HepG2 (cell line): ENCODE measurements at regions not wholly inside any gene's neighbourhood (a gene's known extent, or its start where the extent isn't known, plus 50 kb on each side); places are given as distances from the start of the nearest gene placed in this dataset.

Experiments used
- ATAC-seq: fragments of 200-7000 bp; cut with Tn5 transposase; 3 replicates; pipeline ENCODE4 v1.9.1; 2020; ENCODE audit warnings: mild to moderate bottlenecking, moderate library complexity
- BruUV-seq: library from RNA; stranded (reverse); fragments of 400-500 nt; replicated peaks from 2 replicates; lab custom pipeline; 2021; lab: Mats Ljungman, UMichigan
- CTCF ChIA-PET: fragments of 300-600 bp; formaldehyde crosslinking; extraction: SDS; loops from one replicate; lab custom pipeline; 2021; ENCODE audit warnings: low total read pairs, inconsistent platforms, low intra/inter-chr PET ratio; lab: Yijun Ruan, JAX
- POLR2A ChIA-PET: fragments of 350-600 bp; sonication (Branson Sonifier 250); formaldehyde crosslinking; loops from one replicate; lab custom pipeline; 2020; ENCODE audit warnings: antibody characterized with exemption, inconsistent platforms; lab: Yijun Ruan, JAX
- DNase-seq: peaks from one replicate; pipeline ENCODE4 v3.0.0-alpha.2; 2015; ENCODE audit warnings: low spot score
- FAIRE-seq: peaks from 3 replicates; lab custom pipeline; 2011; peaks lifted over from hg19 to GRCh38; lab: Jason Lieb, UNC
- H2AFZ ChIP-seq: one replicate; pipeline ENCODE4 v1.6.1; 2011; ENCODE audit warnings: low read length, inconsistent platforms
- H3K27ac ChIP-seq: fragments of 300-600 bp; 3 replicates; pipeline ENCODE4 v1.8.0; 2011; ENCODE audit warnings: mixed run types, mild to moderate bottlenecking, mixed read lengths, low read length, inconsistent platforms; ENCODE audit not compliant: insufficient read depth; ENCODE audit errors: extremely low read length
- H3K27me3 ChIP-seq, 2 experiments: fragments of 200-600 bp in 1 of 2; 2 replicates in 1 of 2; 3 replicates in 1 of 2; pipeline versions ENCODE4 v1.6.0 to v1.8.0; 2011; ENCODE audit warnings: low read length in 2 of 2, mild to moderate bottlenecking in 2 of 2, moderate library complexity in 2 of 2, inconsistent platforms in 1 of 2; ENCODE audit not compliant: insufficient read depth in 2 of 2, control insufficient read depth in 1 of 2
- H3K36me3 ChIP-seq, 2 experiments: fragments of 200-600 bp in 1 of 2; replicated peaks in 1 of 2; 2 replicates in 1 of 2; 3 replicates in 1 of 2; pipeline versions ENCODE4 v1.5.1 to v1.8.0; 2011; ENCODE audit warnings: low read length in 2 of 2, inconsistent platforms in 1 of 2; ENCODE audit not compliant: insufficient read depth in 2 of 2, control insufficient read depth in 1 of 2
- H3K4me1 ChIP-seq: 2 replicates; pipeline ENCODE4 v1.5.1; 2012; ENCODE audit warnings: low read length, inconsistent platforms; ENCODE audit not compliant: insufficient read depth
- H3K4me2 ChIP-seq: 2 replicates; pipeline ENCODE4 v1.6.0; 2011; ENCODE audit warnings: low read depth, low read length, inconsistent platforms
- H3K4me3 ChIP-seq, 3 experiments: fragments of 200-600 bp in 1 of 3; sonication (generic), shearing (Covaris generic) in 1 of 3; replicated peaks in 1 of 3; 2 replicates each; pipeline ENCODE4 v1.5.1; 2011 to 2016; ENCODE audit warnings: low read length in 3 of 3, inconsistent platforms in 2 of 3, low read depth in 2 of 3, mild to moderate bottlenecking in 2 of 3, control low read depth in 1 of 3, mixed read lengths in 1 of 3; ENCODE audit not compliant: insufficient read depth in 1 of 3
- H3K79me2 ChIP-seq: one replicate; pipeline ENCODE4 v1.6.1; 2011; ENCODE audit warnings: low read length, inconsistent platforms; ENCODE audit not compliant: insufficient read depth
- H3K9ac ChIP-seq: 2 replicates; pipeline ENCODE4 v1.6.0; 2011; ENCODE audit warnings: mild to moderate bottlenecking, low read depth, low read length, inconsistent platforms; ENCODE audit not compliant: insufficient read depth
- H3K9me3 ChIP-seq: 2 replicates; pipeline ENCODE4 v1.5.1; 2012; ENCODE audit warnings: mild to moderate bottlenecking, low read length
- H4K20me1 ChIP-seq: 2 replicates; pipeline ENCODE4 v1.6.0; 2011; ENCODE audit warnings: inconsistent platforms, mild to moderate bottlenecking, low read length, moderate library complexity; ENCODE audit not compliant: insufficient read depth
- ARNTL ChIP-seq: sonication (generic); formaldehyde crosslinking; IDR thresholded peaks from 2 replicates; pipeline ENCODE4 v1.4.0; 2020; ENCODE audit warnings: mild to moderate bottlenecking, missing genetic modification reagents
- HDAC2 ChIP-seq: sonication (generic); formaldehyde crosslinking; IDR thresholded peaks from 2 replicates; pipeline ENCODE4 v1.4.0; 2020; ENCODE audit warnings: missing genetic modification reagents
- KDM5A ChIP-seq: fragments of 200-600 bp; sonication (generic); IDR thresholded peaks from 2 replicates; pipeline ENCODE4 v1.7.0; 2018; ENCODE audit warnings: antibody characterized with exemption, mild to moderate bottlenecking, low read length, borderline replicate concordance
- KLF11 ChIP-seq: IDR thresholded peaks from 2 replicates; pipeline ENCODE4 v1.6.1; 2016; ENCODE audit warnings: missing compliant biosample characterization
- NBN ChIP-seq: fragments of 450-650 bp; conservative IDR thresholded peaks from 2 replicates; pipeline ENCODE4 v1.6.1; 2017
- NFYB ChIP-seq: sonication (generic); formaldehyde crosslinking; IDR thresholded peaks from 2 replicates; pipeline ENCODE4 v1.4.0; 2020; ENCODE audit warnings: missing genetic modification reagents
- RORA ChIP-seq: sonication (generic); formaldehyde crosslinking; IDR thresholded peaks from 2 replicates; pipeline ENCODE4 v1.5.0; 2020; ENCODE audit warnings: mild to moderate bottlenecking, missing genetic modification reagents, moderate library complexity
- ZNF180 ChIP-seq: sonication (generic); formaldehyde crosslinking; IDR thresholded peaks from 2 replicates; pipeline ENCODE4 v1.4.0; 2020; ENCODE audit warnings: low read depth, missing genetic modification reagents, borderline replicate concordance
- ZNF205 ChIP-seq: IDR thresholded peaks from 2 replicates; pipeline ENCODE4 v1.6.1; 2018; ENCODE audit warnings: missing biosample characterization, missing genetic modification reagents
- WGBS: methylation state at CpG from one replicate; pipeline ENCODE4 v1.1.6; 2017; ENCODE audit warnings: low lambda C conversion rate; 5-methylcytosine and 5-hydroxymethylcytosine counted together
- in situ Hi-C: cut with HindIII; loops from 2 replicates; pipeline ENCODE4 v1.10.0; 2017; ENCODE audit warnings: low pct_unique_long_range_greater_than_20kb; ENCODE audit not compliant: extremely low pct_ligation_motif_present
- intact Hi-C: fragments of 100-400 bp; cut with micrococcal nuclease; formaldehyde crosslinking; loops from one replicate; pipeline ENCODE4 v1.10.0; 2022; ENCODE audit not compliant: unreplicated experiment
- TF ChIP-seq, protein P1 (sequence below): sonication (generic); formaldehyde crosslinking; IDR thresholded peaks from 2 replicates; pipeline ENCODE4 v1.4.0; 2020; ENCODE audit warnings: missing genetic modification reagents, borderline replicate concordance

DNA sequence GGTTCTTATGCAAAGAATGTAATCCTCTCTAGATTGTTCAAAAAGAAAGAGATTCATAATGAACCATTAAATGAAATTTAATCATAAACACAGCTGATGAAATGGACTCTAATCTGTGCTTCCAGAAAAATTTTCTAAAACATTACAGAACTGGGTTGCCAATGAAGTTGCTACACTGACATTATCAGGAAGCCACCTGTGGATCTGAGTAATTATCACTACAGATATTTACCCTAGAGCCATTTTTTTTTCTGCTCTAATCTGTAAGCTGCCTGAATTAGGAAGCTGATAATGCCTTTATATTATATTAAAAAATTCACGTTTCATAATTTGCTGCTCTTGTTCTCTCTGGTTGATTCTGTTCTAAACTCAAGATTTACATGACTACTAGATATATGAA is 380.1 kb downstream of the GRIA2 start:
- ATAC-seq (no peak), FAIRE-seq (no peak), DNase-seq (no peak)
- no peak for TF ChIP-seq KLF11
- Histone ChIP-seq H3K9ac (no peak overlapping the region), H3K79me2 (no peaks in the 10 kb centered on the region), H3K27me3 (no peaks in the 10 kb centered on the region), H3K9me3 (no peaks in the 10 kb centered on the region), H3K36me3 (no peaks in the 10 kb centered on the region), H3K4me1 (no peaks in the 10 kb centered on the region), H3K4me2 (no peak overlapping the region), H3K27ac (no peak overlapping the region), H4K20me1 (no peaks in the 10 kb centered on the region), H2AFZ (no peak overlapping the region), H3K4me3 (no peak overlapping the region)
- 0% methylated on average over 1 of the region's 1 CpG for WGBS
- in situ Hi-C loops (no loop called here), intact Hi-C loops (no loop called here)
- ChIA-PET CTCF (no interaction called here), POLR2A (no interaction called here)
- no TSS peak for BruUV-seq

DNA sequence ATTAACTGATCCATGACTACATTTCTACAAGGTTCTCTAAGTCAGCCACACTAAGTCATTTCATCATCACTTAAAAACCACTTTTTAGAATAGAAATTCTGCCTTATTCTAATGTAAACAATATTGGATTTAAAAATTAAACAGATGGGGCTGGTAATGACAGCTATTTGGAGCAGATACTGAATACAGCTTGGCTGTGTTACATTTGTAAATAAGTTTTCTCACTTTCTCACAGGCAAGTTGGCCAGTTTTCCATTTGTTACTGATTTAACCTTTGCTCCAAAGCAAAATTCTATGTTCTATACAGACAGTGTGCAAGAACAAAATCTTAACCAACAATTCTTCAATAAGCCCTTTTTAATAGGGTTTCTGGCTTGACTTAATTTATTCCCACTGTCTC is 370.7 kb downstream of the GRIA2 start:
- CTCF ChIA-PET: no interaction called here
- no peak overlapping the region for H2AFZ ChIP-seq
- H4K20me1 ChIP-seq: no peaks in the 10 kb centered on the region
- no peaks in the 10 kb centered on the region for H3K79me2 ChIP-seq
- no peak for TF ChIP-seq ZNF205
- TF ChIP-seq, all 625 proteins: peak for 0
- no peaks in the 10 kb centered on the region for H3K4me1 ChIP-seq
- FAIRE-seq (no peak), ATAC-seq (no peak), DNase-seq (no peak)
- no peak overlapping the region for H3K27ac ChIP-seq
- POLR2A ChIA-PET: no interaction called here
- in situ Hi-C loops: no loop called here
- no peaks in the 10 kb centered on the region for H3K27me3 ChIP-seq
- no peak overlapping the region for H3K4me3 ChIP-seq
- H3K9me3 ChIP-seq: no peaks in the 10 kb centered on the region
- no peaks in the 10 kb centered on the region for H3K36me3 ChIP-seq
- BruUV-seq: no TSS peak
- intact Hi-C loops: no loop called here
- H3K9ac ChIP-seq: no peak overlapping the region
- H3K4me2 ChIP-seq: no peak overlapping the region

DNA sequence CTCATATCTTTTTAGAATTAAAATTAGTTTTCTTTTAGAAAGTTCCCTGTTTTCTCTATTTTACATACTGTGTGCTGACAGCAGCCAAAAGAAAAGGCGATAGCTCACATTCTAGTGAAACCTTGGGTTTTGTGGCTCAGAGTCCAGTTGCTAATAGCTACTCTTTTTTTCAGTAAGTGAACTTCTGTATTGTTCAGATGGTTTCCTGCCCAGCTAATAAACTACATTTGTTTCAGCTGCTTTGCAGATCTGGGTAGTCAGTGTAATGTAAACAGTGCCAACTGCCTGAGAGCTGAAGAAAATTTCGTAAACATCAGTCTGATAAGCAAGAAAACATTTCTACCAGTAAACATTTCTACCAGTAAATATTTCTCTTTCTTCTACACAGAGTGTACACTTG is 370.2 kb downstream of the GRIA2 start:
- intact Hi-C loops: no loop called here
- Histone ChIP-seq H3K9ac (no peak overlapping the region), H3K9me3 (no peaks in the 10 kb centered on the region), H3K79me2 (no peaks in the 10 kb centered on the region), H3K4me3 (no peak overlapping the region), H3K36me3 (no peaks in the 10 kb centered on the region), H3K4me2 (no peak overlapping the region), H4K20me1 (no peaks in the 10 kb centered on the region), H3K4me1 (no peaks in the 10 kb centered on the region), H2AFZ (no peak overlapping the region), H3K27ac (no peak overlapping the region), H3K27me3 (no peaks in the 10 kb centered on the region)
- BruUV-seq: no TSS peak
- CTCF ChIA-PET: no interaction called here
- POLR2A ChIA-PET: no interaction called here
- no peak for FAIRE-seq
- no peak for ATAC-seq
- WGBS: 20% methylated on average over 2 of the region's 2 CpGs
- in situ Hi-C loops: no loop called here
- DNase-seq: no peak
- TF ChIP-seq, protein P1, sequence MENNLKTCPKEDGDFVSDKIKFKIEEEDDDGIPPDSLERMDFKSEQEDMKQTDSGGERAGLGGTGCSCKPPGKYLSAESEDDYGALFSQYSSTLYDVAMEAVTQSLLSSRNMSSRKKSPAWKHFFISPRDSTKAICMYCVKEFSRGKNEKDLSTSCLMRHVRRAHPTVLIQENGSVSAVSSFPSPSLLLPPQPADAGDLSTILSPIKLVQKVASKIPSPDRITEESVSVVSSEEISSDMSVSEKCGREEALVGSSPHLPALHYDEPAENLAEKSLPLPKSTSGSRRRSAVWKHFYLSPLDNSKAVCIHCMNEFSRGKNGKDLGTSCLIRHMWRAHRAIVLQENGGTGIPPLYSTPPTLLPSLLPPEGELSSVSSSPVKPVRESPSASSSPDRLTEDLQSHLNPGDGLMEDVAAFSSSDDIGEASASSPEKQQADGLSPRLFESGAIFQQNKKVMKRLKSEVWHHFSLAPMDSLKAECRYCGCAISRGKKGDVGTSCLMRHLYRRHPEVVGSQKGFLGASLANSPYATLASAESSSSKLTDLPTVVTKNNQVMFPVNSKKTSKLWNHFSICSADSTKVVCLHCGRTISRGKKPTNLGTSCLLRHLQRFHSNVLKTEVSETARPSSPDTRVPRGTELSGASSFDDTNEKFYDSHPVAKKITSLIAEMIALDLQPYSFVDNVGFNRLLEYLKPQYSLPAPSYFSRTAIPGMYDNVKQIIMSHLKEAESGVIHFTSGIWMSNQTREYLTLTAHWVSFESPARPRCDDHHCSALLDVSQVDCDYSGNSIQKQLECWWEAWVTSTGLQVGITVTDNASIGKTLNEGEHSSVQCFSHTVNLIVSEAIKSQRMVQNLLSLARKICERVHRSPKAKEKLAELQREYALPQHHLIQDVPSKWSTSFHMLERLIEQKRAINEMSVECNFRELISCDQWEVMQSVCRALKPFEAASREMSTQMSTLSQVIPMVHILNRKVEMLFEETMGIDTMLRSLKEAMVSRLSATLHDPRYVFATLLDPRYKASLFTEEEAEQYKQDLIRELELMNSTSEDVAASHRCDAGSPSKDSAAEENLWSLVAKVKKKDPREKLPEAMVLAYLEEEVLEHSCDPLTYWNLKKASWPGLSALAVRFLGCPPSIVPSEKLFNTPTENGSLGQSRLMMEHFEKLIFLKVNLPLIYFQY (CRISPR knock-in tag): no peak
- TF ChIP-seq ARNTL (no peak), NFYB (CRISPR knock-in tag) (no peak), RORA (no peak), ZNF180 (CRISPR knock-in tag) (no peak), NBN (no peak), KDM5A (no peak), HDAC2 (CRISPR knock-in tag) (no peak)
